ENCODE measurements at regions not wholly inside any gene's neighbourhood (a gene's known extent, or its start where the extent isn't known, plus 50 kb on each side); places are given as distances from the start of the nearest gene placed in this dataset.

- TF ChIP-seq EZH2 (IDR thresholded peaks at IDR 0.05; ENCODE audit: borderline replicate concordance), result no peak
- TF ChIP-seq, protein P1, sequence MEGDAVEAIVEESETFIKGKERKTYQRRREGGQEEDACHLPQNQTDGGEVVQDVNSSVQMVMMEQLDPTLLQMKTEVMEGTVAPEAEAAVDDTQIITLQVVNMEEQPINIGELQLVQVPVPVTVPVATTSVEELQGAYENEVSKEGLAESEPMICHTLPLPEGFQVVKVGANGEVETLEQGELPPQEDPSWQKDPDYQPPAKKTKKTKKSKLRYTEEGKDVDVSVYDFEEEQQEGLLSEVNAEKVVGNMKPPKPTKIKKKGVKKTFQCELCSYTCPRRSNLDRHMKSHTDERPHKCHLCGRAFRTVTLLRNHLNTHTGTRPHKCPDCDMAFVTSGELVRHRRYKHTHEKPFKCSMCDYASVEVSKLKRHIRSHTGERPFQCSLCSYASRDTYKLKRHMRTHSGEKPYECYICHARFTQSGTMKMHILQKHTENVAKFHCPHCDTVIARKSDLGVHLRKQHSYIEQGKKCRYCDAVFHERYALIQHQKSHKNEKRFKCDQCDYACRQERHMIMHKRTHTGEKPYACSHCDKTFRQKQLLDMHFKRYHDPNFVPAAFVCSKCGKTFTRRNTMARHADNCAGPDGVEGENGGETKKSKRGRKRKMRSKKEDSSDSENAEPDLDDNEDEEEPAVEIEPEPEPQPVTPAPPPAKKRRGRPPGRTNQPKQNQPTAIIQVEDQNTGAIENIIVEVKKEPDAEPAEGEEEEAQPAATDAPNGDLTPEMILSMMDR (IDR thresholded peaks at IDR 0.05; ENCODE audit: poor library complexity), result no peak
Measured at GRCh38 chr5:157978061-157978460, 119.1 kb upstream of the CLINT1 start.
